K562 (cell line): ENCODE measurements at regions not wholly inside any gene's neighbourhood (a gene's known extent, or its start where the extent isn't known, plus 50 kb on each side); places are given as distances from the start of the nearest gene placed in this dataset.

ENCODE experiments used
- ETV5 ChIP-seq: sonication (generic); formaldehyde crosslinking; IDR thresholded peaks from 2 replicates; pipeline ENCODE4 v1.4.0; 2020; ENCODE audit warnings: low read depth, mild to moderate bottlenecking, missing genetic modification reagents
- ZBTB8A ChIP-seq: fragments of 450-650 bp; IDR thresholded peaks from 2 replicates; pipeline ENCODE4 v1.6.1; 2018; ENCODE audit warnings: mild to moderate bottlenecking, moderate library complexity; ENCODE audit not compliant: partially characterized antibody

GRCh38 chr7:118771672-118772071 is 547.2 kb downstream of the ANKRD7 start:
- no peak for TF ChIP-seq ETV5
- no peak for TF ChIP-seq ZBTB8A
